GM12872 (cell line): ENCODE measurements at regions not wholly inside any gene's neighbourhood (a gene's known extent, or its start where the extent isn't known, plus 50 kb on each side); places are given as distances from the start of the nearest gene placed in this dataset.

Experiments used
- TF ChIP-seq, protein P1 (sequence below): IDR thresholded peaks from 3 replicates; pipeline ENCODE4 v1.5.1; 2011; ENCODE audit warnings: low read depth, mild to moderate bottlenecking, low read length, moderate library complexity; ENCODE audit not compliant: insufficient read depth

DNA sequence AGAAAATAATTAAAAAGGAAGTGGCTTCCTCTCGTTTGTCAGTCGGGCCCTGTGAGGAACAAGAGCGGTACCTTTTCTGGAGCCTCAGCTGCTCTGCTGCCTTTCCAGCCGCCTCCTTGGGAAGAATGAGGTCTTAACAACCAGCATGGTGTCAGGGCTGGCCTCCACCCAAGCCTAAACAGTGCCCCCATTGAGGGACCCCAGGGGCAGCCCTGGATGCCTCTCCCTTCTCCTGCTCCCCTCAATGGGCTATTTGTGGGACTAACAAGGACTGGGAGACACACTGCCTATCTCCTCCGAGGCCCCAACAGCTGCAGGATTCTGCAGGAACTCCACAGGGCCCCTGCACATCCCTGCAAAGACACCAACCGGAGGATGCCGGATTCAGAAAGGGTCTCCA lies 155.4 kb upstream of the MAP3K1 start:
- TF ChIP-seq, protein P1, sequence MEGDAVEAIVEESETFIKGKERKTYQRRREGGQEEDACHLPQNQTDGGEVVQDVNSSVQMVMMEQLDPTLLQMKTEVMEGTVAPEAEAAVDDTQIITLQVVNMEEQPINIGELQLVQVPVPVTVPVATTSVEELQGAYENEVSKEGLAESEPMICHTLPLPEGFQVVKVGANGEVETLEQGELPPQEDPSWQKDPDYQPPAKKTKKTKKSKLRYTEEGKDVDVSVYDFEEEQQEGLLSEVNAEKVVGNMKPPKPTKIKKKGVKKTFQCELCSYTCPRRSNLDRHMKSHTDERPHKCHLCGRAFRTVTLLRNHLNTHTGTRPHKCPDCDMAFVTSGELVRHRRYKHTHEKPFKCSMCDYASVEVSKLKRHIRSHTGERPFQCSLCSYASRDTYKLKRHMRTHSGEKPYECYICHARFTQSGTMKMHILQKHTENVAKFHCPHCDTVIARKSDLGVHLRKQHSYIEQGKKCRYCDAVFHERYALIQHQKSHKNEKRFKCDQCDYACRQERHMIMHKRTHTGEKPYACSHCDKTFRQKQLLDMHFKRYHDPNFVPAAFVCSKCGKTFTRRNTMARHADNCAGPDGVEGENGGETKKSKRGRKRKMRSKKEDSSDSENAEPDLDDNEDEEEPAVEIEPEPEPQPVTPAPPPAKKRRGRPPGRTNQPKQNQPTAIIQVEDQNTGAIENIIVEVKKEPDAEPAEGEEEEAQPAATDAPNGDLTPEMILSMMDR, result no peak

- TF ChIP-seq, protein P1, result no peak
These were observed 156.4 kb upstream of the MAP3K1 start for GRCh38 chr5:56658972-56659371.

GRCh38 chr5:56656846-56657726 lies 158.3 kb upstream of the MAP3K1 start:
- TF ChIP-seq, protein P1, result no peak

- TF ChIP-seq, protein P1, result no peak
These were observed 163.5 kb upstream of the MAP3K1 start for GRCh38 chr5:56651893-56652292.

GRCh38 chr5:56650386-56650785 lies 165.0 kb upstream of the MAP3K1 start:
- TF ChIP-seq, protein P1, result no peak

DNA sequence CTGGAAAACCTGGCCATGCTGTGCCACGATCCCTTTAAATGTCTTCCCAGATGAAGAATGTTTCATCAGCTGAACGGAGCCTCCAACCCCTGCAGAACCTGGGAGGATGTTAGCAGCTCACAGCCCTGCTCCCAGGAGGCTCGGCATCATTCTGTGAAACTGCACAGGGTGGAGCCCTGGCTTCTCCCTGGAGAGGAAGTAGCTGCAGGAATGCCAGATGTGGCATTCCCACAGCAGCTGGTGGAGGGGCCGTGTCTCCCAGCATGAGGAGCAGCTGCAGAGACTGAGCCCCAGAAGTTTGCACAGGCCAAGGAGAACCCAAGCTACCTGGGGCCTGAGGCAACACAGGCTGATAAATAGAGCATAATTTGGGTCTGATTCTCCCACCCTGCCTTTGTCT lies 165.8 kb upstream of the MAP3K1 start:
- TF ChIP-seq, protein P1, result no peak

- TF ChIP-seq, protein P1, result no peak
These were observed 166.8 kb upstream of the MAP3K1 start for GRCh38 chr5:56648460-56649034.
